ENCODE measurements at regions not wholly inside any gene's neighbourhood (a gene's known extent, or its start where the extent isn't known, plus 50 kb on each side); places are given as distances from the start of the nearest gene placed in this dataset.

DNA sequence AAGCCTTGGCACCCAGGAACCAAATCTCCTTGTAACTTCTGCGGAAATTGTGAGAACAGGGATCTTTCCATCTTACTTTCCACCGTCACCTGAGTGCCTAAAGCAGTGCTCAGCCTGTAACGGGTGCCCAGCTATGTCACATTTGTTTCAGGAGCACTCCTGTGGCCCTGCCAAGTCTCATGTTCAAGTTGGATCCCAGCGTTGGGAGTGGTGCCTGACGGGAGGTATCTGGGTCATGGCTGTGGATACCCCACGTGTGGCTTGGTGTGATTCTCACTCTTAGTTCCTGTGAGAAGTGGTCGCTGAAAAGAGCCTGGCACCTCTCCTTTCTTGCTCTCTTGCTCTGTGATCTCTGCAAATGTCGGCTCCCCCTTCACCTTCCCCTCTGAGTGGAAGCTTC is 114.9 kb downstream of the UQCRFS1 start:
- no peak for DNase-seq (ENCODE audit: low read depth in 4 of 4, low spot score in 3 of 4)

DNA sequence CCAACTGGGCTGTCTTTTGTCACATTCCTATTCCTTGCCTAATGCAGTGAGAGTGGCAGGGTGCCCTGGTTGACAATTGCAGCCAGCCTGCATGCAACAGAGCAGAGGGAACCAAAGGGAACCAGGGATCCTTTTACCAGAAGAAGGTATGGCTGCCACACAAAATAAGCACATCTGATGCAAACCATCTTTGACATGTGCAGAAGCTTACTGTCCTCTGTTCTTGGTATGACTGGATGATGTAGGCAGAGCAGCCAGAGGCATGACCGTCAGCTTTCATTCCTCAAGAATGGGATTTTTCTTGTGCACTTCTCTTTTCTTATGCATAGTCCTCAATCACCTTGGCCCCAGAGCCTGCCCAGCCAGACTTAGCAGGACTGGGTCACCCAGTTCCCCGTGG is 116.1 kb downstream of the UQCRFS1 start:
- DNase-seq (ENCODE audit: low read depth in 4 of 4, low spot score in 3 of 4), result no peak

GRCh38 chr19:29093553-29093908 is 119.4 kb downstream of the UQCRFS1 start:
- DNase-seq (ENCODE audit: low read depth in 4 of 4, low spot score in 3 of 4), result no peak

DNA sequence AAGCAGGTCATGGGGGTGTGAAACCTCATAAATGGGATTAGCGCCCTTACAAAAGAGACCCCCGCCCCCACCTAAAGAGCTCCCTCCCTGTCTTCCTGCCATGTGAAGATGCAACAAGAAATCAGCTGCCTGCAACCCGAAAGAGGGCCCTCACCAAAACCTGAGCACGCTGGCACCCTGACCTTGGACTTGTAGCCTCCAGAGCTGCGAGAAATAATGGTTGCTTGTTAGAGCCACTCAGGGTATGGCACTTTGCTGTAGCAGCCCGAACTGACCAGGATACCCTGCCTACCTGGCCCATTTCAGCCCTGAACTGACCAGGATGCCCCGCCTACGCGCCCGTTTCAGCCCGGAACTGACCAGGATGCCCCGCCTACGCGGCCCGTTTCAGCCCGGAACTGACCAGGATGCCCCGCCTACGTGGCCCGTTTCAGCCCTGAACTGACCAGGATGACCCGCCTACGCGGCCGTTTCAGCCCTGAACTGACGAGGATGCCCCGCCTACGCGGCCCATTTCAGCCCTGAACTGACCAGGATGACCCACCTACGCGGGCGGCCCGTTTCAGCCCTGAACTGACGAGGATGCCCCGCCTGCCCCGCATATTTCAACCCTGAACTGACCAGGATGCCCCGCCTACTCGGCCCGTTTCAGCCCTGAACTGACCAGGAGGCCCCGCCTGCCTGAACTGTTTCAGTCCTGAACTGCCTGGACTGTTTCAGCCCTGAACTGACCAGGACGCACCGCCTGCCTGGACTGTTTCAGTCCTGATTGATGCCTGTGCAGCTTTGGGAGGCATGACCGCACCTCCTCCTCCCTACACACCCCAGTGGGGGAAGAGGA is 120.0 kb downstream of the UQCRFS1 start:
- DNase-seq (ENCODE audit: low read depth in 4 of 4, low spot score in 3 of 4), result no peak

DNA sequence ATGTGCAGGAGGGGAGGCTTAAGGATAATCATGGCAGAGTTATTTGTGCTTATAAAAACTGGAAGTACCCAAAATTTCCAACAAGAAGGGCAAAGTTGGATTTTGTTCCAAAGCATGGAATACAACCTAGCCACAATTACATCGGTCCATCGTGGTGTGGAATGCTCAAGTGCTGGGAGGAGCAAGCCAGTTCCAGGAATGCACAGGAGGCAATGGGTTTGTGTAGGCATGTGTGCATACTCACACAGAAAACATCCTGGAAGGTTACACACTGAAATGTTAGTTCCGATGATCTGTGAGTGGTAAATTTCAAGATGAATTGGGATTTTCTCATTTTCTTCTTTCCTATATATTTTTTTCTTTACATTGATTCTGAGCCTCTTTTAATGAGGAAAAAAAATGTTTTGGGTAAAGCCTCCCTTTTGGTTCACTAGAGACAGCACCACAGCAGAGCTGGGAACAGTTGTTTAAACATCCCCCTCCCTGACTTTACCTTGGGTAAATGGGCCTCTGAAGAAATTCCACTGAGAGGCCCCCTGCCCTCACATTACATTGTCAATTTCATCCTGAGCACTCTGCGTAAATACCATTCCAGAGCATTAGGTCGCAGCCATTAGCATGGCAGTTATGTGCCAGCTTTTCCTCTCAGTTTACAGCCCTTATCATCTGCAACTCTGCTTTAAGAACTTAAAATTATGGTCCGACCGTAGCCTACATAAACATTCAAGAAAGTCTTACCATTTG is 122.0 kb downstream of the UQCRFS1 start:
- DNase-seq (ENCODE audit: low read depth in 4 of 4, low spot score in 3 of 4), result no peak

DNA sequence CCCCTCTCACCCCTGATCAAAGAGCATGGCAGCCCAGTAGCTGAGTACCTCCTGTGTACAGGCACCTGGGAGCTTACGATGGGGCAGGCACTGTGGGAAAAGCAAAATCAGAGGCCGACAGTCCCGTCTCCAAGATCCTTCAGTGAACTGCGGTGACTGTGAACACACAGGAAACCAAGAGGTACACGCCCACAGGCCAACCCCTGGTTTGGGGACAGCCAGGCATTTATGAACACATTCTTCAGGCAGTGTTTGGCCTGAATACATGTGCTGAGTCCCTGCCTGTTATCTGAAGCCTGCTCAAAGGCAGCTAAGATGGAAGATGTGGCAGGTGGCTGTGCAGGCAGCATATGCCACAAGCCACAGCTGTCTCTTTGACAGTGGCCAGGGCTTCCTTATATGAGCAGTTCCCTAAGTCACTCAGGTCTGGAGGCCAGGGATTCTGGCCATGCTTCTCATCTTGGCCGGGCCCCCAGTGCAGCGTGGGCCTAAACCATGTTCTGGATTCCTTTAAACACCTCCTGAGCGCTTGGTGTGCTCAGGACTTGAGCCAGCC is 123.6 kb downstream of the UQCRFS1 start:
- DNase-seq (ENCODE audit: low read depth in 4 of 4, low spot score in 3 of 4), result no peak

GRCh38 chr19:29088761-29089160 is 124.2 kb downstream of the UQCRFS1 start:
- DNase-seq (ENCODE audit: low read depth in 4 of 4, low spot score in 3 of 4), result no peak

DNA sequence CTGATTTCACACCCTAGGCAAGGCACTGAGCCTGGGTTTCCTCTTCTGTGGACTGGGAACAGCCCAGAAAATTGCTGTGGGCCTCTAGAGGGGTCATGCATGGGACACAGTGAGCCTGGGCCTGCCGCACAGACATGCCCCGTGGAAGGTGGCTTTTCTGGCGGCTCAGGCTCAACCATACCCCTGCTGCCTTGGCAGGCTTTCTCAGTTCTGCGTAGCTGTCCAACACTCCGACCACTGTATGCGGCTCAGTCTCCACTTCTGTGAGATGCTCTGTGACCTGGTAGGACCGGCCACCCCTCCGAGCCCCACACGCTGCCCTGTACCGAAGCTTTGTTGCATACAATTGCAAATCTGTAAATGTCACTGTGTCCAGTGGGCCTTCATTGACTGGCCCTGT is 126.3 kb downstream of the UQCRFS1 start:
- DNase-seq (ENCODE audit: low read depth in 4 of 4, low spot score in 3 of 4), result no peak

DNA sequence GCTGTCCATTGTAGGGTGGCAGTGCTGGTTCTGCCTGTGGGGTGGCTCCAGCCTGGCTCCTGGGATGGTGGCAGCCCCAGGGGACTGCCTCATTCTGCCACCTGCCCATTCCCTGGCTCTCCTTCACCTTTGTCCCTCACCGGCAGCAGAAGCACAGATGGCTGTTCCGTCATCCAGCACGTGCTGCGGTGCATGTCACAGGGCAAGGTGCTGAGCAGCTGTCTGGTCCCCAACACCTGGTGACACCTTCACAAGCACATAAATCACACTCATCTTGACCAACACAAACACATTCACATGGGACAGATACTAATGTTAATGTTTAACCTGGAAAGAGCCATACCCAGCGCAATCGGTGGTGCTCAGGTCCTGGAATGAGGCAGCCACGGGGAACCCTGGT is 126.8 kb downstream of the UQCRFS1 start:
- DNase-seq (ENCODE audit: low read depth in 4 of 4, low spot score in 3 of 4), result no peak

DNA sequence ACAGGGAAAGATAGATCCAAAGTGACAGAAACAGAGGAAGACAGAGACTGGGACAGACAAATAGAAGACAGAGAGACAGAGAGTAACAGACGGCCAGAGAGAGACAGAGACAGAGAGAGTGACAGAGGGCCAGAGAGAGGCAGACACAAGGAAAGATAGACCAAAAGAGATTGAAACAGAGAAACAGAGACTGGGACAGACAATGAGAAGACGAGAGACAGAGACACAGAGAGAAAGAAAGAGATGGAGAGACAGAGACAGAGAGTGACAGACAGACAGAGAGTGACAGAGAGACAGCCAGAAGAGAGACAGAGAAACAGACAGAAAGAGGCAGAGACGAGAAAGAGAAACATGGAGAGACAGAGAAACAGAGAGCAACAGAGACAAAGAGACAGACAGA is 127.3 kb downstream of the UQCRFS1 start:
- DNase-seq (ENCODE audit: low read depth in 4 of 4, low spot score in 3 of 4), result no peak

DNA sequence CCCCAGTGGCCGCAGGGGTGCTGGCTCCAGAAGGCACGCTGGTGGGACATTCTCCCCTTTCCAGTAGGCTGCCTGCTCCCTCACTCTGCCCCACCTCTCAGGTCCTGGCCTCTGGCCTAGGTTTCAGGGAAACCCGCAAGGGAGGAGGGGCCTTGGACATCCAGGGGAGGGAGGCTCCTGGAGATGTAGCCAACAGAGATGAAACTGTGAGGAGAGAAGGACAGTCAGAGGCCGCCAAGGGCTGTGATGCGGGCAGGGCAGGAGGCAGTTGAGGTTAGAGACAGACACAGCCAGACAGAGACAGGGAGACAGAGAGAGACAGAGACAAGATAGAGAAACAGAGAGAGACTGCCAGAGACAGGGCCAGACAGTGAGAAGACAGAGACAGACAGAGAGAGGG is 127.7 kb downstream of the UQCRFS1 start:
- no peak for DNase-seq (ENCODE audit: low read depth in 4 of 4, low spot score in 3 of 4)

DNA sequence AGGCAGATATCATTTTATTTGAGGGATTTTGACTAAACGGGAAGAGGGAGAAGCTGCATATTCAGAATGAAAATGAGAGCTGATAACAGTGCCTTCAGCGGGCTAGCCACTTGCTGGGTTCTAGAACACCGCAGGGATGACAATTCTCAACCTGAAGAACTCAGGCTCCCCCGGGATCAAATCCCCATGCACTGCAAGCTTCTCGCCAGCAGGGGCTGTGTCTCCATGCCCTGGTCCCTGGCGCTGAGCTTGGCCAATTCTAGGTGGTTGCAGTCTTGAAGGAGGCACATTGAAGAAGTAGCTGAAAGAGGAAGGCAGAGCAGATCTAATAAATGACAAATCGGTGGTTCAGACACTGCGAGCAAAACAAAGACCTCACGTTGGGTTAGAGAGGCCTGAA is 128.7 kb downstream of the UQCRFS1 start:
- no peak for DNase-seq (ENCODE audit: low read depth in 4 of 4, low spot score in 3 of 4)

DNA sequence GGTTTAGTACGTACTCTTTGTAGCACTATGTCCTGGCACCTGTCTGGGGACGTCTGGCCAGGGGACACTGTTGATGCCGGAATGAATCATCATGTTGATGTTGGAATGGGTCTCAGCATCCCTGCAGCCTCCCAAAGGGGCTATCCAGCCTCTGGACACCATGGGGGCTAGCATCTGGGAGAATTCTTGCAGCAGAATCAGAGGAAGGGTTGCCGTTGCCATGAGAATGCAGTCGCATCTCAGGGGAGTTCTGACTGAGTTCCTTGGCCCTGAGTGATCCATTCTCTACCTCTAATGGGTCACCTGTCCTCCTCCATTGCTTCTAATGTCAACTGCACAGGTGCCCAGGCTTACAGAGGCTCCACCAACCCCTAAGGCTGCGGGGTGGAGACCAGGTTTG is 129.1 kb downstream of the UQCRFS1 start:
- DNase-seq (ENCODE audit: low read depth in 4 of 4, low spot score in 3 of 4), result no peak

GRCh38 chr19:29079356-29080032 is 133.5 kb downstream of the UQCRFS1 start:
- no peak for DNase-seq (ENCODE audit: low read depth in 4 of 4, low spot score in 3 of 4)

DNA sequence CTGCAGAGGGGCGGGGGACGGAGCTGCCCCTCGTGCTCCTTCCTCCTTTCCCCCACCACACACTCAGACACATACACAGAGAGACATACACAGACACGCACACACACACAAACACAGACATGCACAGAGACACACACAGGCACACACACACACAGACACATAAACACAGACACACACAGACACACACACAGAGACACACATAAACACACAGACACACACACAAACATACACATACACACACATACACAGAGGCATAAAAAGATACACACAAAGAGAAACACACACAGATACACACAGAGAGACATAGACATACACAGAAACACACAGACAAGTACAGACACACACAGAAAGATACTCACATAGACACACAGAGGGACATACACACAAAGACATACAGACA is 136.0 kb downstream of the UQCRFS1 start:
- DNase-seq (ENCODE audit: low read depth in 4 of 4, low spot score in 3 of 4), result no peak

DNA sequence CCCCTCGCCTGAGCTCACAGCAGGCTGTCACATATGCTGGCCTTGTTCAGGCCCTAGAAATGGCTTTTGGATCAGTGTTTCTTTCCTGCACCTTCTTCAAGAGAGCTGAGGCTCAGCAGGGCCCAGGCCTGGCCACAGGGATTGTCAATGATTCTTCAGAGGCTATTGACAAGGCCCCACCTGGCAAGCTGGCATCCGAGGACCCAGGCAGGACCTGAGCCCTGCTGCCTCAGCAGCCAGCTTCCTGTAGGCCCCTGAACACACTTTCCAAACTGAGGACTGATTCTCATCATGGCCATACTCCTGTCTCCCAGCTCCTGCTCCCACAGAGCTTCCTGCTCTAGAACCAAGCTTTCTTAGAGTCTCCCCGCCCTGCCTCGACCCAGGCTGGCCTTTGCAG is 136.8 kb downstream of the UQCRFS1 start:
- DNase-seq (ENCODE audit: low read depth in 4 of 4, low spot score in 3 of 4), result no peak

DNA sequence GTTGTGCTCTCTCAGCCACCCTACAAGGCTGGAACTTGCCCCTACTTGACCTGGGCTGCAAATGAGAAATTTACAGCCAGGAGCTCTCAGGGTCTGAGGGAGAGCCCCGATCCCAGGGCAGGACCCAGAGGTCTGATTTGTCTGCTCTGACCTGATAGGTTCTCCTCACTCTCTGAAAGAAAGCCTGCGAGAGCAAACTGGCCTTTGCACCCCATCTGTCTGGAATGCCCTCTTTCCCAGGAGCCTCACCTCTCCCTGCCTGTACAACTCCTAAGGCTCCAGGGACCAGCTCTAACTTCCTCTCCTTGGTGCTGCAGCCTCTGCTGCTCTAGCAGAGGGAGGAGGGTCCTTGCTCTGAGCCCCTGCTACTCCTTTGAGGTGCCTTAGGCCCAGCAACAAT is 137.8 kb downstream of the UQCRFS1 start:
- no peak for DNase-seq (ENCODE audit: low read depth in 4 of 4, low spot score in 3 of 4)

- no peak for DNase-seq (ENCODE audit: low read depth in 4 of 4, low spot score in 3 of 4)
Observed at GRCh38 chr19:29074579-29074978, 138.4 kb downstream of the UQCRFS1 start.

GRCh38 chr19:29067831-29068230 is 145.1 kb downstream of the UQCRFS1 start:
- no peak for DNase-seq (ENCODE audit: low read depth in 4 of 4, low spot score in 3 of 4)

DNA sequence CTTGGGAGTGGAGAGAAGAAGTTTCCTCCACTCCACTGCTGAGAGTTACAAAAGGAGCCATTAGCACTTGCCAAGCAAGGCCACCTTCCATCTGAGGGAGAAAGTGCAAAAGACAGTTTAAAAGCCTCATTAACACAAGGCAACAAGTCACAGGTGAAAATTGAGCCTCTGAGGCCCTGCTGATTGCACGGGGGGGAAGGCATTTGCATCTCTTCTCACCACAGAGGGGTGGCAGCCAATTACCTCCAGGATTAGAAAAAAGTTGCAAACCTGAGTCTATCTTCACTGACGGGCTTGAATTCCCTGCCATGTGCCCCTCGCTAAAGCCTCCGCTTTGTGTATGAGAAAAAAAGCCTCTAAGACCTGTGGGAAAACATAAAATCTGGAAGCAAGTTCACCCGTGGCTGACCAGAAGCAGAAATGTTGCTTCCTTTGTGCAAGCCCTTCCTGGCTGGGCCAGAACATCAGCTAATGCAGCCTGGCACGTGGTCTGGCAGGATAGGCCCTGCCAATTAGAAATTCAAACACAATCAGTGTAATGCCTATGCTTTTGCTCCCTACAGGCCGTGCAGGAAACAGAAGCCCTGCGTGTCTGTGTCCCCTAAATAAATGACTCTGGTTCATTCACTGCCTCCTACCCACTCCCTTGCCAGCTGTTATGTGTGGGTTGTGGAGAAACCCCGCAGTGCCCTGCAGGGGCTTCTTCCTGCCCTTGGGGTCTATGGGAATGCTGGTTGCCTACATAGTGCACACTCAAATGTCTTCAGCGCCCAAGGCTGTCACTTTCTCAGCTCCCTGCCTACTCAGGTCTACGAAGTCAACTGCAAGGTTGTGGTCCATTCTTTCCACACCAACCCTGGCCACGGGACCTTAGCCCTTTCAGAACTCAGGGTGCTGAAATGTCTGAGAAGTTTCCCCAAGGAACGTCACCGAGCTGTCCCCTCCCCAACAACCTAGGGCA is 150.2 kb downstream of the UQCRFS1 start:
- DNase-seq (ENCODE audit: low read depth in 4 of 4, low spot score in 3 of 4), result no peak
